ENCODE measurements at regions not wholly inside any gene's neighbourhood (a gene's known extent, or its start where the extent isn't known, plus 50 kb on each side); places are given as distances from the start of the nearest gene placed in this dataset.
A peak's percentile ranks its signal among the peaks of the same experiment; 100 is the strongest.
"Not testable (repeated sequence)": the region's sequence is repeated elsewhere in the genome, so short reads cannot be mapped to it uniquely, and the experiment has no call there.

DNA sequence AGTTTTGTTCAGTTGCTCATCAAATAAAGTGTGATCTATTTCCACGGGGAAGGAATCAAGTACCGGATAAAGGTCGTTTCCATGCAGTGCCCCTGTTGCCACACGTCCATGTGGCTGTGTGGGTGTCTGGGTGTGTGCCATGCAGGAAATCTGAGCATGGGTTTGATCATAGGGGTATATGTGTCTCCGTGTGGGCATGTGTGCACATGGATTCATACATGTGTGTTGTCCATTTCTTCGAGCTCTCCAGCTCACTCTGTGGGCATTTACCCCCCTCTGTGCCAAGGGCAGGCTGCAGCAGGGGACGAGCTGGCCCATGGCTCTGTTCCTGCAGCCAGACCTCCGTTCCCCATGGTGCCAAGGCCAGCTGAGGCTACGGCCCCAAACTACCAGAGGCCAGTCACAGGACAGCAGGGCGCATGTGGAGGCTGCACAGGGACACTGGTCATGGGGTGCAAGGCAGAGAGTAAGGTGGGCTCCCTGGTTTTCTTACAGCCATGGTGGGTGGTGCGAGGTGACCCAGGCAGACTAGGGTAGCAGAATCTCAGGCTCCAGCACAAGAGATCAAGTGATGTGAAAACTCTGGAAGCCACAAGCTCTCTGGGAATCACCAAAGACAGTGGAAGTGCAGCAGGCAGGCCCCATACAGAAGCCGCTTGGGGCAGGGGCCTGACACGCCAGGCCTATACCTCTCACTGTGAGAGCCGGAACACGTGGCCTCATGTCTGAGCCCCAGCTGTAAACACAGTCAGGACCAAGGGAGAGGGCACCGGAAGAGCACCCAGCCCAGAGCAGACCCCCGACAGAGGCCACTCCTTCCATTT is 66.4 kb upstream of the RAB6C start:
- DNase-seq (ENCODE audit: low read depth): no peak

GRCh38 chr2:129913695-129914495 is 65.6 kb upstream of the RAB6C start:
- no peak for DNase-seq (ENCODE audit: low read depth)

GRCh38 chr2:129914538-129915302 is 64.7 kb upstream of the RAB6C start:
- DNase-seq (ENCODE audit: low read depth): no peak

DNA sequence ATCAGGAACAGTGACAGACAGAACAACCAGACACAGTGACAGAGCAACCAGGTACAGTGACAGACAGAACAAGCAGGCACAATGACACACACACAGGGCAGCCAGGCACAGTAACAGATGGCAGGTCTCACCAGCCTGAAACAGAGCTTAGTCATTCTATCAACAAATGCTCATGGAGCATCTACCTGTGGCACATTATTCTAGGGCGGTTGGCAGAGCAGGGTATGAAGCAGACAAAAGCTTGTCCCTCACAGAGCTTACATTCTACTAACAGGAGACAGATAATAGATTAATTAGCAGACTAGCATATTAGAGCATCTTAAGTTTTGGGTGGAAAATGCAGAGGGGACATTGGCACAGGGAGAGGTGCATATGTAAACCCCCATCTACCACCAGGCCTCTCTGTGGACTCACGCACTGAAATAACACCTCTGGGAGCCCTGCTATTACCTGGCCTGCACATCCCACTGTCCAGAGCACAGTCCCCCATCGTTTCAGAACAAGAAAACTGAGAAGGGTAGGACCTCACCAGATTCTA is 64.1 kb upstream of the RAB6C start:
- DNase-seq (ENCODE audit: low read depth): no peak

- no peak for DNase-seq (ENCODE audit: low read depth)
Measured at GRCh38 chr2:129918604-129919003, 60.9 kb upstream of the RAB6C start.

DNA sequence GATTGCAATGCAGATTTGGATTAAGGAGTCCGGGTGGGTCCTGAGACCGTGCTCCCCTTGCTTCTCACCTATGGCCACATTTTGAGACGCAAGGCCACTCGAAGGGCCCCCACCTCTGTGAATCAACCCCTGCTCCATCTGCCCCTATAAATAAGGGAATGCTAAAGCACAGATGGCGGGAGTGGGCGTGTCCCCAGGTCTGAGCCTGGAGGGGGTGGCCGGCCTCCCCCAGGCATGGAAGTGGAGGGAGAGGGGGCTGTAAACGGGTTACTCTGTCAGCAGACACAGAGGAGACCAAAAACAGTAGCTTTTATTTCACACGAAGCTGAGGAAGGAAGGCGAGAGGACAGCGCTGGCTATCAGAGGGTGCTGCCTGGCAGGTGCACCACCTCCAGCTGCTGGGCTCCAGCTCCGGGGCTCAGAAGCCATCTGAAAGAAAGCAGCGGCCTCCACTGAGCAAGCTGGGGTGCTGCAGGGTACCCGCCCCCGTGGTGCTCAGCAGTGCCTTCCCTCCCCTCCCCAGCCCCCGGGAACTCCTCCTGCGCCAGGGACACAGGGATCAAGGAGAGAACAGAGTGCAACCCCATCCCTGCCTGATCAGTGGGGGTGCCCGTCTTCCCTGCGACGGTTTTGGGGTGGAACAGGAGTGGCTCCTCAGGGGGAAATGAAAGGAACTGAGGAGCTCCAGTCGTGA is 56.7 kb upstream of the RAB6C start:
- no peak for DNase-seq (ENCODE audit: low read depth)

DNA sequence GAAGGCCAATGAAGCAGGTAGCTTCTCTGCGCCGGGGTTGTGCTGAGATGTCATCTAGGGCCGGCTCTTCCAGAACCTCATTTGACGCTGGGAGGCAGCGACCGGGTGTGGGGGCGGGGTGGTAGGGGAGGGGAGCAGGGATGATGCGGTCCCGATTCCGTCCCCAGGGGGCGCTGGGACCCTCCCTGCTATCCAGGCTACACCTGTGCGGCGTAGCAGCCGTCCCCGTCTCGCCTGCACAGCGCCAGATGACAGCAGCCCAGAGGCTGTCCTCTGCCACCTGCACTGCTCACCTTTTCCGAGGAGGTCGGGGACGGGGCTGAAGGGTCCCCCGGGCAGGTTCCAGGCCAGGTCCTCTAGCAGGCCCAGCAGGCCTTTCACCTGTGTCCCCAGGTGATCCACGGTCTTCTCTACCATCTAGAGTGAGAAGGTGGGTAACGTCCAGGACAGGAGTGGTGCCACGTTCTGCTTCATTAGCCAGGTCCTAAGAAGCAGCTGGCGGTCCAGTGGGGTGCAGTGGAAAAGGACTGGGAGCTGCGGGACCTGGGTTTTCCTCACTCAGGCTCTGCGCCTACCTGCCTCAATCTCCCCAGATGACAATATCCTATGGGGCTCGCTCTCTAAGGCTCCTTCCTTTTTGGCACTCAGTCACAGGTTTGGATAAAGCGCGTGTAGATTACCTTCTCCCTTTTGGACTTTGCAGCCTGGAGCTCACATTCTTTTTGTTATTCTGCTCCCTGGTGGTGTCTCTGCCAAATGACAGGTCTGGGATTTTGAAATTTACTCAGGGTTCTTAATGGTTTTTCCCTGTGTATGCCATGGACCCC is 56.0 kb upstream of the RAB6C start:
- DNase-seq (ENCODE audit: low read depth): peak; percentile 18

DNA sequence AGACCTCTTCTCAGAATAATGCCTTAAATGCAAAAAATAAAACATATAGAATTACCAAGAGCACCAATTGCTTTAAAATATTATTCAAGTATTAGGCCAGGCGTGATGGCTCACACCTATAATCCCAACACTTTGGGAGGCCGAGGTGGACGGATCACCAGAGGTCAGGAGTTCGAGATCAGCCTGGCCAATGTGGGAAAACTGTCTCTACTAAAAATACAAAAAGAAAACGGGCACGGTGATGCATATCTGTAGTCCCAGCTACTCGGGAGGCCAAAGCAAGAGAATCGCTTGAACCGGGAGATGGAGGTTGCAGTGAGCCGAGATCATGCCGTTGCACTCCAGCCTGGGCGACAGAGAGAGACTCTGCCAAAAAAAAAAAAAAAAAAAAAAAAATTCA is 55.4 kb upstream of the RAB6C start:
- DNase-seq (ENCODE audit: low read depth): not testable (repeated sequence)

DNA sequence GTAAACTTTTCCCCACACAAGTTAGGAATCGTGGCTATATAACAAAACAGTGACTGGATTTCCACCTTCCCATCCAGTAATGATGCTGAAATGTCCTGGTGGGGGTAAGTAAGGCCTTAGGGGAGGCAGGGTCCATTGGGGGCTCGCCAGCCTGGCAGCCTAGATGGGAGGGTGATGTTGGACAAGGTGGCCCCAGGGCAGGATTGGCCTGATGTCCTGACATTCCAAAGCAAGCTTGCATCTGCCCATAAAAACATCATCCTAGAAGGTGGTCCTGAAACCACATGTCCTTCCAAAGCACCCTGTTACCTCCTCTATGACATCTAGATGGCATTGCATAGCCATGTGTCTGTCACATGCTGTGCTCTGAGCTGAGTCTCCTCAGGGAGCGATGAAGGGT is 54.1 kb upstream of the RAB6C start:
- no peak for DNase-seq (ENCODE audit: low read depth)

GRCh38 chr2:129927696-129928095 is 51.8 kb upstream of the RAB6C start:
- no peak for DNase-seq (ENCODE audit: low read depth)

DNA sequence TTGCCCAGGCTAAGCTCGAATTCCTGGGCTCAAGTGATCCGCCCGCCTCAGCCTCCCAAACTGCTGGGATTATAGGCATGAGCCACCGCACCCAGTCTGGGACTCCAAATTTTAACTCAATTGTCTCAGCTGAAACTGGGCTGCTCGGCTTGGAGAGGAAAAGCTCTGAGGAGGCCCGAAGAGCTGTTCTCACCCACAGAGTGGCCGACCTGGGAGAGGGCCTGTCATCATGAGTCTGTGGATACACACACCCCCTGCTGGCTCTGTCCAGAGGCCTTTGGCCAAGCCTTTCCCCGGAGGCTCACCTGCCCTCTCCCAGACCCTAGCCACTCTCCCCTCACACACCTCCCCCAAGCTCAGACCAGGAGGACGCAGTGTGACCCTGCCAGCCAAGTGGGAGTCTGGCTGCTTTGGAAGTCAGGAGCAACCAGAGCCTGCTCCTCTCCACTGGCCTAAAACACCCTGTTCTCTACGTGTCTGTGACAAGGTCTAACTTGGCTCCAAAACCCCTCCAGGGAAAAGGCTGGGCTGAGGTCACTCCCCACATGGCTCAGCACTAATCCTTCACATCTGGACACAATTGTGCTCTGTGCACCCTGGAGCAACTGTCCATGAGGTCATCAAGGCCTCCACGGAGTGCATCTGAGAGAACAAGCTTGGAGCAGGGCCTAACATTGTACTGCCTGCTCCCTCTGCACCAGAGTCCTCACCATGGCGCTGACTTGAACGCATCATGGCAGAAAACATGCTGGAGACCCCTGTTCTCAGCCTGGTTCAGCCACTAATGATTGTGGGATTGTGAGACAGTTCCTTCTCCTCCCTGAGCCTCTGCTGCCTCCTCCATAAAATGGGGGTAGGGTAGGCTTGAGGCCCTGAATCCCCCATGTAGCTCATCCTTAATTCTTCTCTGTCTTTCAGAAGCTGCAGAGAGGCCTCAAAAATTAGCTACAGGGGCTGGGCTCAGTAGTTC is 49.9 kb upstream of the RAB6C start:
- no peak for DNase-seq (ENCODE audit: low read depth)
